Myocyte (in vitro differentiated cells): ENCODE measurements at regions not wholly inside any gene's neighbourhood (a gene's known extent, or its start where the extent isn't known, plus 50 kb on each side); places are given as distances from the start of the nearest gene placed in this dataset.

Experiments
- DNase-seq: peaks from one replicate; pipeline ENCODE4 v3.0.0-alpha.2; 2012; ENCODE audit warnings: low read depth

GRCh38 chr5:115072266-115073064 is 97.2 kb downstream of the TRIM36 start:
- no peak for DNase-seq

- DNase-seq = no peak
Observed at GRCh38 chr5:115070737-115071136, 99.0 kb downstream of the TRIM36 start.

GRCh38 chr5:115069087-115069968 is 100.4 kb downstream of the TRIM36 start:
- peak; percentile 50 for DNase-seq

- peak; percentile 24 for DNase-seq
Observed at GRCh38 chr5:115068239-115069086, 101.2 kb downstream of the TRIM36 start.

GRCh38 chr5:115064380-115064779 is 105.3 kb downstream of the TRIM36 start:
- no peak for DNase-seq

- DNase-seq = no peak
Observed at GRCh38 chr5:115054387-115054951, 115.2 kb downstream of the TRIM36 start.

- DNase-seq = no peak
Observed at GRCh38 chr5:115052948-115053347, 116.8 kb downstream of the TRIM36 start.

- DNase-seq = no peak
Observed at GRCh38 chr5:115050866-115051265, 118.8 kb downstream of the TRIM36 start.

GRCh38 chr5:115033861-115034260 is 135.8 kb downstream of the TRIM36 start:
- DNase-seq = peak; percentile 4

- no peak for DNase-seq
Observed at GRCh38 chr5:115028557-115028956, 141.2 kb downstream of the TRIM36 start.

GRCh38 chr5:115024922-115025321 is 144.8 kb downstream of the TRIM36 start:
- DNase-seq = no peak

GRCh38 chr5:115022303-115022702 is 147.4 kb downstream of the TRIM36 start:
- no peak for DNase-seq

GRCh38 chr5:115016646-115017045 is 153.1 kb downstream of the TRIM36 start:
- DNase-seq = no peak

GRCh38 chr5:114999176-114999575 is 170.5 kb downstream of the TRIM36 start:
- no peak for DNase-seq

GRCh38 chr5:114989512-114989911 is 180.2 kb downstream of the TRIM36 start:
- DNase-seq = no peak

- DNase-seq = no peak
Observed at GRCh38 chr5:114988096-114988495, 181.6 kb downstream of the TRIM36 start.

- no peak for DNase-seq
Observed at GRCh38 chr5:114984796-114985195, 184.9 kb downstream of the TRIM36 start.

- DNase-seq = no peak
Observed at GRCh38 chr5:114981111-114981510, 188.6 kb downstream of the TRIM36 start.

- DNase-seq = no peak
Observed at GRCh38 chr5:114977979-114978573, 191.6 kb downstream of the TRIM36 start.

GRCh38 chr5:114969482-114969881 is 200.2 kb downstream of the TRIM36 start:
- DNase-seq = no peak

- no peak for DNase-seq
Observed at GRCh38 chr5:114957384-114957783, 212.3 kb downstream of the TRIM36 start.
